OCI-LY1 (cell line): ENCODE measurements at regions not wholly inside any gene's neighbourhood (a gene's known extent, or its start where the extent isn't known, plus 50 kb on each side); places are given as distances from the start of the nearest gene placed in this dataset.

Source experiments
- EZH2 ChIP-seq: fragments of 200-600 bp; sonication (generic), shearing (Covaris generic); IDR thresholded peaks from 2 replicates; pipeline ENCODE4 v1.8.0; 2017; ENCODE audit warnings: borderline replicate concordance, mixed run types, mild to moderate bottlenecking, antibody characterized with exemption, low read length, moderate library complexity, mixed read lengths
- TF ChIP-seq, protein P1 (sequence below): fragments of 200-600 bp; sonication (generic), shearing (Covaris generic); IDR thresholded peaks from 2 replicates; pipeline ENCODE4 v1.5.1; 2017; ENCODE audit warnings: mild to moderate bottlenecking, antibody characterized with exemption, low read length, moderate library complexity, mixed read lengths

- TF ChIP-seq, protein P1, sequence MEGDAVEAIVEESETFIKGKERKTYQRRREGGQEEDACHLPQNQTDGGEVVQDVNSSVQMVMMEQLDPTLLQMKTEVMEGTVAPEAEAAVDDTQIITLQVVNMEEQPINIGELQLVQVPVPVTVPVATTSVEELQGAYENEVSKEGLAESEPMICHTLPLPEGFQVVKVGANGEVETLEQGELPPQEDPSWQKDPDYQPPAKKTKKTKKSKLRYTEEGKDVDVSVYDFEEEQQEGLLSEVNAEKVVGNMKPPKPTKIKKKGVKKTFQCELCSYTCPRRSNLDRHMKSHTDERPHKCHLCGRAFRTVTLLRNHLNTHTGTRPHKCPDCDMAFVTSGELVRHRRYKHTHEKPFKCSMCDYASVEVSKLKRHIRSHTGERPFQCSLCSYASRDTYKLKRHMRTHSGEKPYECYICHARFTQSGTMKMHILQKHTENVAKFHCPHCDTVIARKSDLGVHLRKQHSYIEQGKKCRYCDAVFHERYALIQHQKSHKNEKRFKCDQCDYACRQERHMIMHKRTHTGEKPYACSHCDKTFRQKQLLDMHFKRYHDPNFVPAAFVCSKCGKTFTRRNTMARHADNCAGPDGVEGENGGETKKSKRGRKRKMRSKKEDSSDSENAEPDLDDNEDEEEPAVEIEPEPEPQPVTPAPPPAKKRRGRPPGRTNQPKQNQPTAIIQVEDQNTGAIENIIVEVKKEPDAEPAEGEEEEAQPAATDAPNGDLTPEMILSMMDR = no peak
- no peak for TF ChIP-seq EZH2
These were observed 103.6 kb upstream of the SSBP2 start for GRCh38 chr5:81854485-81854884.
